ENCODE measurements at regions not wholly inside any gene's neighbourhood (a gene's known extent, or its start where the extent isn't known, plus 50 kb on each side); places are given as distances from the start of the nearest gene placed in this dataset.

DNA sequence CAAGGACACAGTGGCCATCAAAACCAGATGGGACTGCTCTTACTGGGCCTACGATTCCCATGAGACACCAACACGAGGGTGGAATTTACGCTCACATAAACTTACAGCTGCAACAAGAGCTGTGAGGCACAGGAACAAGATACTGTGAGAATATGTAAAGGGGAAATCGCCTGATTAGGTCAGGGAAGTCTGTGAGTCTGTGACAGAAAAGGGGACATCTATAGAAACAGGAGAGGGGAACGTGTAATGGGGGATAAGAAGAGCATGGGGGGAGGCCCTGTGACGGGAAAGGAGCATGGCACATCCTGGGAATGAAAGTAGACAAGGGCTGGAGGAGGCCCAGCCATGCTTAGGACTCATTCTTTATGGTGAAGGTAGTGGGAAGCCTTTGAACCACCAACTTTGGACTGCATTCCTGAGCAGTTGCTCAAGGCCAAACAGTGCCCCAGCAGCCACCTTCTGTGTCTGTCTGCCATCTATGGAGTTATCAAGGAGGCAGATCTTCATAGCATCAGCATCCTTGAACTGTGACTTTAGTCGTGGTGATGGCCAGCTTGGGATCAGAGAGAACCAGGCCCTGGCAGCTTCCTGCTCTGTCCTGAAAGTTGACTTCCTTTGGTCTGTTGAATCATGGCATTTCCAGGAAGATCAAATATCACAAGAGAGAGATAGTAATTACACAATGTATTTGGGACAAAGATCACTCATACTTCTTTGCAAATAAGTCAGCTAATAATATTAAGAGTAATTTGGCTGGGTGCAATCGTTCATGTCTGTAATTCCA, 87.9 kb upstream of the FAM169A start:
- no peak for FAIRE-seq

GRCh38 chr5:74953554-74953936, 87.4 kb upstream of the FAM169A start:
- FAIRE-seq, result no peak

GRCh38 chr5:74952406-74952805, 86.2 kb upstream of the FAM169A start:
- FAIRE-seq, result peak; percentile 89

DNA sequence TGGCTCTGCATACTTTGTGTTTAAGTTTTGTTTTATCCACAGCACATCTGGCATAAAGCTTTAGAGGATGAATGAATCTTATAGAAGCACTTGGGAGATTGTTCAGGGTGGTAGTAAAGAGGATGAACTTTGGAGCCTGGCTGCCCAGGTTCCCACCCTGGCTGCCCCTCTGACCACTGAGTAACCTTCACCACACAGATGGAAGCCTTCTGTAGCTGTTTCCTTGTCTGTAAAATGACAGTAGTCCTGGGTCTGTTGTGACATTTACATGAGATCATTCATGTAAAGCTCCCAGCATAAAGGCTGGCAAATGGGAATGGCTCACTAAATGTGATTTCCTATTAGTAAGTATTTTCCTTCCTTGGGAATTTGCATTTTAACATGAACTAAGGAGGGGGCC, 85.7 kb upstream of the FAM169A start:
- no peak for FAIRE-seq

- no peak for FAIRE-seq
Observed at GRCh38 chr5:74950836-74951515, 84.8 kb upstream of the FAM169A start.

GRCh38 chr5:74949976-74950375, 83.8 kb upstream of the FAM169A start:
- FAIRE-seq, result no peak

DNA sequence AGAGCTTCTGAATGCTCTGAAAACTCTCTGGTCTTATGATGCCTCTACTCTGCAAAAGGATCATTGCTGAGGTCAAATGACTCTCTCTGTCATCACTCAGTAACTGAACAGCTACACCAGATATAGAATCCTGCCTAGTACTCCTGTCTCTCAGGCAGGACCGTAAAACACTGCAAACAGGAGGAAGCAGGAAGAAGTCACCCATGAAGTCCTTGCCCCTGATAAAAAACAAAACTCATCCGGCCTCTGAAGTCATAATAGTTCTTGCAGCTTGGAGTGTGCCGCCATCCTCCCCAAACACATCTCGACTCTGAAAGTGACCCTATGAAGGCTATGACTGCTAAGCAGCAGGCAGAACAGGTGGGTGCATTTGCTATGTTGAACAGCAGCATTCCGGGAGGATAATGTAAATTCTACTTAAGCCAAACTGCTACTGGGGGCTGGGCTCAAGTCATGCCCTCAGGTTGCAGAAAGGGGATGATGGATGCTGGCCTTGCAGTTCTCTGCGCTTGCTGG, 81.9 kb upstream of the FAM169A start:
- FAIRE-seq, result no peak

DNA sequence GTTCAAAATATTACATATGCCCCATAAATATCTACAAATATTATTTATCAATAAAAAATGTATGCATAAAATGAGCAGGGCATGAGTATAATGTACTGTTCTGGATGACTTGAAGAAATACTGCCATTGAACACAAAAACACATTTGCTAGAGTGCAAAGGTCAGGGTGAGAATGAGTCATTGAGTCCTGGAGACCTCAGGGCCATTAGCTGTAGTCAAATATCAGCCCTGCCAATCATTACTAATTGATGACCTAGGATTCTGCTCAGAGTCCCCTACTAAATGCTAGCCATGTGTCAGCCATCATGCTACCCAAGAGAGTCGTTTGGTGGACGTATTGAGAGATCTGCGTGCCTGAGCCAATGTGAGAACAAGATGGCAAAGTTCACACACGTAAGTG, 80.3 kb upstream of the FAM169A start:
- peak; percentile 95 for FAIRE-seq

- peak; percentile 91 for FAIRE-seq
Observed at GRCh38 chr5:74945561-74946165, 79.5 kb upstream of the FAM169A start.

DNA sequence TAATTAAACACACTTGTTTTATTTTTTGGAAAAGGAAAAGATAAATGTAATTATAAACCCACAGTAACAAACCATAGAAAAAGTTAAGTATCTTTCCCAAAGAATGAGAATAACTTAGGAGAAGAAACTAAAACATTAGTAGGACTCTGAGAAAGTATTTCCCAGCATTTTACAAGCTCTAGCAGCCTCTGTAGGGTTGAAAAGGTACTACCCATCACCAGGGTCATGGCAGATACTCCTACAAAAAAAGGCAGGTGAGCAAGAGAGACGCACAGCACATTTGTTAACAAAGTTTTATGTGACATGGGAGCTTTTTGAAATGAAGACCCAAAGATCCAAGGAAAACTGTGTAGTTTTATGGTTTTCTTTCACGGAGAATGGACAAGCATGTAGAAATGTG, 77.7 kb upstream of the FAM169A start:
- peak; percentile 96 for FAIRE-seq

DNA sequence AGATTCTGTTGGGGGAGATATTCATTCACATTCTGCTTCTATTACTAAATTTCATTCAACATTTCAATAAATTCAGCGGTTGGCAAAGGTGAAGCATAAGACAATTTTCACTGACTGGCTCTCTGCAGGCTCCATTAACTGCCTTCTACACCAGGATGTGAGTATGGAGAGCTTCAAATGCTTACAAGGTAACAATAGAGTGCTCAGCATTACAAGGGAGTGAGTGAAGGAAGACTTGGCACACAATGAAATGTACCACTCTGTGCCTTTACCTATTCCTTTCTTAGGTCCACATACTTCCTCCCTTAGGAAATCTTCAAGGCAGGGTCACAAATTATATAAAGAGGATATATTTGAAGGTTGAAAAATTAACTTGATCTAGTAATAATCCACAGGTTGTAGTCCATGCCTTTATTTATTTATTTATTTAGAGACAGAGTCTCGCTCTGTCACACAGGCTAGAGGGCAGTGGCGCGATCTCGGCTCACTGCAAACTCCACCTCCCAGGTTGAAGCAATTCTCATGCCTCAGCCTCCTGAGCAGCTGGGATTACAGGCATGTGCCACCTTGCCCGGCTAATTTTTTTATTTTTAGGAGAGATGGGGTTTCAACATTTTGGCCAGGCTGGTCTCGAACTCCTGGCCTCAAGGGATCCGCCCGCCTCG, 76.6 kb upstream of the FAM169A start:
- FAIRE-seq, result peak; percentile 86

- FAIRE-seq, result no peak
Observed at GRCh38 chr5:74940782-74941353, 74.7 kb upstream of the FAM169A start.

- peak; percentile 85 for FAIRE-seq
Observed at GRCh38 chr5:74938250-74938933, 72.2 kb upstream of the FAM169A start.

GRCh38 chr5:74935752-74936091, 69.5 kb upstream of the FAM169A start:
- FAIRE-seq, result peak; percentile 100

GRCh38 chr5:74934949-74935751, 69.0 kb upstream of the FAM169A start:
- no peak for FAIRE-seq

GRCh38 chr5:74927336-74927735, 61.1 kb upstream of the FAM169A start:
- FAIRE-seq, result peak; percentile 92

DNA sequence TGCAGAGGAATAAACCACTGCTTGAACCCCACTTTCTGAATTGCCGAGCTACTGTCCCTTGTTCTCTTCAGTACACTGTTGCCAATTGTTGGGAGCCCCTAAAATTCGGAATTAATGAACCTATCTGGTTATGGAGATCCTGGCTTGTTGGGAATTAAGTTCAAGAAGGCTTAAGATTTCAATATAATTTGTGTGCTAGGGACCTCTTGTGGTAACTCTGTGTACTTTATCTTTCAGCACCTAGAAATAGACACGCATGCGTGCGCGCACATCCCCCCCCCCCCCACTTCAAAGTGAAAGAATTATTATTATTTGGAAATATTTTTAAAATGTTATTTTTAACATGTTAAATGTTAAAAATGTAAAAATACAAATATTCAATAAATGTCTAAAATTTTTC, 53.3 kb upstream of the FAM169A start:
- FAIRE-seq, result peak; percentile 98

DNA sequence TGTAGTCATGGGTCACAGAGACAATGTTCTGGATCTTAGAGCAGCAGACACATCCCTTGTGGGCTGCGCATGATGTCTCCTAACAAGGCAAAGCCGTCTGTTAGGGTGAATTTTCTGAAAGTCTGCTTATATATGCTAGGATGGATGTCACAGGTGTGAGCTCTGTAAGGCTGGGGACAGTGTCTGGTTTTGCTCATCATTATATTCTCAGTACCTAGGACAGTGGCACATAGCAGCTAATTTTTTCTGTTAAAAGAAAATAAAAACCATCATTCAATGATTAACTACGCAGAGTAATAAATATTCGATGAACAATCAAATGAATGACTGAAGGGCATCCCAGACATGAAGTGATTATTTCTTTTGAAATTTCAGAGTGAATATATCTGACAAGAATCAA, 52.9 kb upstream of the FAM169A start:
- peak; percentile 11 for FAIRE-seq

GRCh38 chr5:74918232-74918669, 52.1 kb upstream of the FAM169A start:
- FAIRE-seq, result no peak

- peak; percentile 88 for FAIRE-seq
Observed at GRCh38 chr5:74916831-74917710, 50.9 kb upstream of the FAM169A start.

Data from G401.6 (cell line).